VCaP (cell line): ENCODE measurements at regions not wholly inside any gene's neighbourhood (a gene's known extent, or its start where the extent isn't known, plus 50 kb on each side); places are given as distances from the start of the nearest gene placed in this dataset.

ENCODE experiments used
- H3K27ac ChIP-seq: fragments of 450-650 bp; 2 replicates; pipeline ENCODE4 v1.5.1; 2017
- TF ChIP-seq, protein P1 (sequence below): fragments of 450-650 bp; conservative IDR thresholded peaks from 2 replicates; pipeline ENCODE4 v1.5.1; 2017; ENCODE audit warnings: mild to moderate bottlenecking, moderate library complexity

DNA sequence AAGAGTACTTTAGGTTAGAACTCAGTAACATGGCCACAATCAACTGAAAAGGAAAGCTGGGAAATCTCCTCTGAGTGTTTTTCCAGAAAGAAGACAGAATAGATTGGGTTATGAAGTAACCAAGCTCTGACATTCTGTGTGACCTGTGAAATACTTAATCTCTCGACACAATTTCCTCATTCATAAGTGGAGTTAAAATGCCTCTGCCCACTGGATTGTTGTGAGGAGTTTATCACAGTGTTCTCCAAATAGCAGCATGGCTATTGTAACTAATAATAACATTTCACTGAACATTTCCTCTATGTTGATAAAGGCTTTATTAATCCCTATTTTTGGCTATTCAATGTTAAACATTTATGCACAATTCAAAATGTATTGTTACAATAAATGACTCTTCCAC is 311.0 kb downstream of the GABRB2 start:
- TF ChIP-seq, protein P1, sequence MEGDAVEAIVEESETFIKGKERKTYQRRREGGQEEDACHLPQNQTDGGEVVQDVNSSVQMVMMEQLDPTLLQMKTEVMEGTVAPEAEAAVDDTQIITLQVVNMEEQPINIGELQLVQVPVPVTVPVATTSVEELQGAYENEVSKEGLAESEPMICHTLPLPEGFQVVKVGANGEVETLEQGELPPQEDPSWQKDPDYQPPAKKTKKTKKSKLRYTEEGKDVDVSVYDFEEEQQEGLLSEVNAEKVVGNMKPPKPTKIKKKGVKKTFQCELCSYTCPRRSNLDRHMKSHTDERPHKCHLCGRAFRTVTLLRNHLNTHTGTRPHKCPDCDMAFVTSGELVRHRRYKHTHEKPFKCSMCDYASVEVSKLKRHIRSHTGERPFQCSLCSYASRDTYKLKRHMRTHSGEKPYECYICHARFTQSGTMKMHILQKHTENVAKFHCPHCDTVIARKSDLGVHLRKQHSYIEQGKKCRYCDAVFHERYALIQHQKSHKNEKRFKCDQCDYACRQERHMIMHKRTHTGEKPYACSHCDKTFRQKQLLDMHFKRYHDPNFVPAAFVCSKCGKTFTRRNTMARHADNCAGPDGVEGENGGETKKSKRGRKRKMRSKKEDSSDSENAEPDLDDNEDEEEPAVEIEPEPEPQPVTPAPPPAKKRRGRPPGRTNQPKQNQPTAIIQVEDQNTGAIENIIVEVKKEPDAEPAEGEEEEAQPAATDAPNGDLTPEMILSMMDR, result no peak
- no peak overlapping the region for H3K27ac ChIP-seq

DNA sequence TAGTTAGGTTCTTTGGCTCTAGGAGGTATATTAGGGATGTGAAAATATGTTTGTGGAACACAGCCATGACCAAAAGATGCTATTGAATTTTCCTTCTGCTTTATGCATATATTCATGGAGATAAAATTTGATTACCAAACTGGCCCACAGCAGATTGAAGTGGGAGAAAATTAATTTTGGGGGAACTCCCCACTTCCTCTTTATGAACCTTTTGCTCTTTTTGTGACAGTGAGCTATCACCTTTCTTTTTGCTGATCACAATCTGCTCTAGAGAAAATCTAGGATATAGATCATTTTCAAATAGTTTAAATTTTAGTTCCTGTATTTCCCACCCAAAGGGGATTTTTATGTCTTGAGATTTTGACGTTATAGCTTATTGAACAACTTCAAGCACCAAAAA is 313.0 kb downstream of the GABRB2 start:
- TF ChIP-seq, protein P1, result no peak
- no peak overlapping the region for H3K27ac ChIP-seq

DNA sequence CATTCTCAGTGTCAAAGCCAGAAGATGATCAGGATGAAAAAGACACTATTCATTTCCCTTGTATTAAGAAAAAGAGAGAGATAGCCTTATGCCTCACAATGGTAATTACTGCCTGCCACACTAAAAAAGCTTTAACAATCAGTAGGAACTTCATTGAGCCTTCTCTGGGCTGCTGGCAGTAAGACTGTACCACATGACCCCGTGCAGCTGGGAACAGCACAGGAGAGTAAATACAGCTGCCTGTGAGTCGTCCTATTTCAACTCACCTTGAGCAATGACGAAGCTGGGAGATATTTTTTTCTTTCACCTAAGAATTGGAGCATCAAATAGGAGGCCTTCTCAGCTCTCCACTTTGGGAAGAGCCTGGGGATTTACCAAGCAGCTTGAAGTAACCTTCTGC is 316.3 kb downstream of the GABRB2 start:
- no peak overlapping the region for H3K27ac ChIP-seq
- TF ChIP-seq, protein P1, result no peak

DNA sequence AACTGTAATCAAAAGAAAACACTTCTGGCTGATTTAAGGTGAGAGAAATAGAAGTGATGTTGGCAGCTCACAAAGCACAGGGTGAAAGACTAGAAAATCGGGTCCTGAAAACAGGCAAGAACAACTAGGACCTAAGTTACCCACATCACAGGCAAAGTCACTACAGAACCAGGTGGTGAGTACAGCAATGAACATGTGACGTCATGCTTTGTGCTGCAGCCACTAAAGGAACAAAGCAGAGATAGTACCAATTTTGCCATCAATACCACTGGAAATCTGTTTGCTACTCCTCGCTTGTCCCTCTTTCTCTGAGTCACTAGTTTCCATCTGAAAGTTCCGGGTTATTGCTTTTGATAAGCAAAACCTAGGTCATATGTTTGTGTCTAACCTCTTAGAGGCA is 326.7 kb downstream of the GABRB2 start:
- TF ChIP-seq, protein P1, result no peak
- no peak overlapping the region for H3K27ac ChIP-seq

DNA sequence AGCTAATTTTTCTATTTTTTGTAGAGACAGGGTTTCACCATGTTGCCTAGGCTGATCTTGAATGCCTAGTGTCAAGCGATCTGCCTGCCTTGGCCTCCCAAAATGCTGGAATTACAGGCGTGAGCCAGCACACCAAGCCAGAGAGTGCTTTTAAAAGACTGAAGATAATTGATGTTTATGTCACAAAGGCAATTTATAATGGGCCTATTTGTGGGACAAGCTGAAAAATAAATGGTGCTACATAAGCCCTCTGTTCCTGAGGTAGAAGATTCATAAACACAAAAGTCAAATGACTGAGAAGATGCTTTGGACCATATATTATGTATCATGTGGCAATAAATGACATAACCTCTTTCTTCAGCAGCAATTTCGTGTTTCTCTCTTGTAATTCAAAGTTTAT is 329.6 kb downstream of the GABRB2 start:
- H3K27ac ChIP-seq, result no peak overlapping the region
- TF ChIP-seq, protein P1, result no peak

DNA sequence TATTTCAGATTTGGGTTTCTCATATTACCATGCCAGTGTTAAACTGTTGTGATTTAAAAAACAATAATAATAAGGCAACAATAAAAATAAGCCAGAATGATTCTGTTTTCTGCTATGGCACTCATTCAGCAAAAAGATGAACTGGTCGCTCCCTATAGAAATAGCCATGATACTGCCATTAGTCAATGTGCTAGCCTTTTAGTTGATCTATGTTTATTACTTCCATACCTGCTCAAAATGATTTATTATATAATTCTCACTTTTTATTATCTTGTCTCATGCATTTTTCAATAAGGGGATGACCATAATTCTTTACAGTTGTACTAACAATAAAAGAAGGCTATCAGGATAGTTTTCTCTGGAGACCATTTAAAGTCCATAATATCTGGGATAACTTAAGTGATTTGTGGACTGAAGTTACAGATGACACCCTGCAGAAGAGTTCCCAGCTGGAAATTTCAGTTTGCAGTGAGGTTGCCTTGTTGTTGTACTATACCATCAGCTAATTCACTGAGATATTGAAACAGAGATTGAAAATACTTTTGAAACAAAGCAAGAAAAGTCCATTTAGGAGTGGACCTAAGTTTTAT is 334.3 kb downstream of the GABRB2 start:
- no peak overlapping the region for H3K27ac ChIP-seq
- TF ChIP-seq, protein P1, result no peak

DNA sequence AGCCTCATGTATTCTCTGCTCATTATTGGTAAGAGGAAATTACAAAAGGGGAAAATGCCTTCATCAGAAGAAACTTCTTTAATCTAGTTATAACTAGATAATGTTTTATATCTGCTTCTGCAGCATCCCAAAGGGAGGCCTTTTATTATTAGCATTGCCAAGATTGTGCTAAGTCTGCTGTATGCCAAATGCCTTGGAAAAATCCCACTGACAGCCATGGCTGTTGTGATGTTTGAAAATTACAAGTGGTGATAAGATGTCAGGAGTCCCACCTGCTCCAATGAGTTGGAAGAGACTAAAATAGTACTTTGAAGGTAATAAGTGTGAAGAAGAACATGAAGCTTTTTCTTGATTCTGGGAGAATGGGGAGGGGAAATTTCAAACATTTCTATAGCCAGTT is 345.0 kb downstream of the GABRB2 start:
- TF ChIP-seq, protein P1, result no peak
- H3K27ac ChIP-seq, result no peak overlapping the region
